Loucy (cell line): ENCODE measurements at regions not wholly inside any gene's neighbourhood (a gene's known extent, or its start where the extent isn't known, plus 50 kb on each side); places are given as distances from the start of the nearest gene placed in this dataset.

Experiments
- H2AFZ ChIP-seq: fragments of 200-600 bp; sonication (generic); 2 replicates; pipeline ENCODE4 v1.6.0; 2016; ENCODE audit warnings: antibody characterized with exemption, mild to moderate bottlenecking, low read length, moderate library complexity
- H3F3A ChIP-seq: fragments of 200-600 bp; 2 replicates; pipeline ENCODE4 v1.6.0; 2016; ENCODE audit warnings: antibody characterized with exemption, low read depth, mild to moderate bottlenecking
- H3K27me3 ChIP-seq: fragments of 200-600 bp; sonication (generic); 2 replicates; pipeline ENCODE4 v1.6.1; 2014; ENCODE audit warnings: low read length, mild to moderate bottlenecking; ENCODE audit not compliant: insufficient read depth, poor library complexity, severe bottlenecking
- H3K36me3 ChIP-seq: fragments of 200-600 bp; sonication (generic); 2 replicates; pipeline ENCODE4 v1.6.1; 2016; ENCODE audit warnings: low read length; ENCODE audit not compliant: insufficient read depth
- H3K4me1 ChIP-seq: fragments of 200-600 bp; sonication (generic); 2 replicates; pipeline ENCODE4 v1.5.1; 2014; ENCODE audit warnings: low read length, mild to moderate bottlenecking; ENCODE audit not compliant: insufficient read depth, poor library complexity, severe bottlenecking
- H3K4me2 ChIP-seq: fragments of 200-600 bp; sonication (generic); 2 replicates; pipeline ENCODE4 v1.6.0; 2014; ENCODE audit warnings: antibody characterized with exemption, low read length, low read depth, mild to moderate bottlenecking; ENCODE audit not compliant: poor library complexity, severe bottlenecking
- H3K4me3 ChIP-seq: fragments of 200-600 bp; sonication (generic); 2 replicates; pipeline ENCODE4 v1.5.1; 2014; ENCODE audit warnings: low read length, mild to moderate bottlenecking, mixed read lengths; ENCODE audit not compliant: poor library complexity, severe bottlenecking
- H3K79me2 ChIP-seq: fragments of 200-600 bp; sonication (generic); 2 replicates; pipeline ENCODE4 v1.6.1; 2014; ENCODE audit warnings: low read length; ENCODE audit not compliant: insufficient read depth
- H3K9ac ChIP-seq: fragments of 200-600 bp; sonication (generic); 2 replicates; pipeline ENCODE4 v1.6.0; 2014; ENCODE audit warnings: mild to moderate bottlenecking, low read depth, low read length, moderate library complexity; ENCODE audit not compliant: poor library complexity, severe bottlenecking
- H3K9me2 ChIP-seq: fragments of 200-600 bp; sonication (generic); replicated peaks from 2 replicates; pipeline ENCODE4 v1.6.1; 2016; ENCODE audit warnings: low read depth, low read length, mixed read lengths
- H3K9me3 ChIP-seq: fragments of 200-600 bp; sonication (generic); 2 replicates; pipeline ENCODE4 v1.6.1; 2014; ENCODE audit warnings: mild to moderate bottlenecking, antibody characterized with exemption, low read length, low read depth; ENCODE audit not compliant: insufficient read depth
- H4K20me1 ChIP-seq: fragments of 200-600 bp; sonication (generic); 2 replicates; pipeline ENCODE4 v1.6.0; 2014; ENCODE audit warnings: antibody characterized with exemption, low read length, mild to moderate bottlenecking; ENCODE audit not compliant: insufficient read depth, poor library complexity, severe bottlenecking
- EZH2phosphoT487 ChIP-seq: fragments of 200-600 bp; IDR thresholded peaks from 2 replicates; pipeline ENCODE4 v1.6.1; 2018; ENCODE audit warnings: antibody characterized with exemption, mild to moderate bottlenecking, moderate library complexity, borderline replicate concordance
- TF ChIP-seq, protein P1 (sequence below): fragments of 200-600 bp; sonication (generic); conservative IDR thresholded peaks from 2 replicates; pipeline ENCODE4 v1.5.1; 2014; ENCODE audit warnings: mild to moderate bottlenecking, antibody characterized with exemption, low read length

DNA sequence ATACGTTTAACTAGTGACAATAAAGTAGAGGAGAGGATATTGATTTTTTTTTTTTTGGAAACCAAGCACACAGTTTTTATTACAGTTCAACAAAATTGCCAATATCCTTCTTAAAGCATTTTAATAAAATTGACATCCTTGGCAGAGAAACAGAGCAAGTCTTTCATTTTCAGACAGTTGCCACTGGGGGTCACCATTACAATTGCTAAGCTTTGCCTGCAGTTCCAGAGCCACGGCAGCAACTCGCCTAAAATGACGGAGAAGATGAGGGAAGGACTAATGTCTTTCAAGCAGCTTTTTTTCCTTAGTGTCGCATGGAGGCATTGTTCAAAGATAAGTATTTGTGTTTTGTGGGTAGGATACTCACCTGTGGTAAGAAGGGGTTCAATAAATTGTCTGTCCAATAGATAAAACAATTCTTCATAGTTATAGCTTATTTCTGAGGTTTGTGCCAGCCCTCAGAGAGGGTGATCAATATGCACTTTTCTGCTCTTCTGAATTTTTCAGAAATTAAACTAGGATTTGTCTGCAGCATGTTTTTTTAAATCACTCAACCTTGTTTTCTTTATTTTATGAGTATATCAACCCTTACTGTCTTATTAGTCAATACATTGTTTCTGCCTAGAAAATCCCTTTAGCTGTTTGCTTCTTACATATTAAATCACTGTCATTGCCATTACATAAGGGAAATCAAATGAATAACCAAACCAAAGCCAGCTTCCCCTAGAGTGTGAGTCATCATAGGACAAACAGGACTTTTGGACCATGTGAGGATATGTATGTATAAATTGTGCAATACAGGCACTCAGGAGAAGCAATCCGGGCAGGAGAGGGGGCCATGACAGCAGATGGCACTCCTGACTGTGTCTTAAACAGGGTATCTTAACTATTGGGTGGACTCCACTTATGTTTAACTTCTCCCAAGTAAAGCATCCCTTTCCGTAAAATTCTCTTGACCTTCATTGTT lies 508.1 kb upstream of the ARX start:
- H3K4me3 ChIP-seq: no peak overlapping the region
- no peak overlapping the region for H2AFZ ChIP-seq

DNA sequence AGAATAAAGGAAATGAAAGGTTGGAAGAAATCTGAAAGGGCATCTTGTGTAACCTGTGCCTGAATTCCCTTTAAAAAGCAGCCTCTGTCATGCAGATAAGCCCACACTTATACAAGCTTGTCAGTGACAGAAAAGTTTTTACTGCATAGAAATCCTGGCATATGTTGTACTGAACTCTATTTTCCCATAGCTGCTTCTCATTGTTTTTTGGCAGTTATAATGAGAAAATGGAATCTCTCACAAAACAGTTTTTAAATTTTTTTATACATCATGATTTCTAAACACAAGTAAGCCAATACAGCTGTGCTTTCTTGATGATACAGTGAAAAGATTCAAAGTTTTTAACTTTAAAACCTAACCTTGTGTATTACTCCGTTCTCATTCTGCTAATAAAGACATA lies 511.4 kb upstream of the ARX start:
- no peaks in the 10 kb centered on the region for H3F3A ChIP-seq
- no peaks in the 10 kb centered on the region for H4K20me1 ChIP-seq
- no peaks in the 10 kb centered on the region for H3K36me3 ChIP-seq
- no peaks in the 10 kb centered on the region for H3K9me2 ChIP-seq
- no peak overlapping the region for H2AFZ ChIP-seq
- no peaks in the 10 kb centered on the region for H3K9me3 ChIP-seq
- no peak for TF ChIP-seq EZH2phosphoT487
- TF ChIP-seq, protein P1, sequence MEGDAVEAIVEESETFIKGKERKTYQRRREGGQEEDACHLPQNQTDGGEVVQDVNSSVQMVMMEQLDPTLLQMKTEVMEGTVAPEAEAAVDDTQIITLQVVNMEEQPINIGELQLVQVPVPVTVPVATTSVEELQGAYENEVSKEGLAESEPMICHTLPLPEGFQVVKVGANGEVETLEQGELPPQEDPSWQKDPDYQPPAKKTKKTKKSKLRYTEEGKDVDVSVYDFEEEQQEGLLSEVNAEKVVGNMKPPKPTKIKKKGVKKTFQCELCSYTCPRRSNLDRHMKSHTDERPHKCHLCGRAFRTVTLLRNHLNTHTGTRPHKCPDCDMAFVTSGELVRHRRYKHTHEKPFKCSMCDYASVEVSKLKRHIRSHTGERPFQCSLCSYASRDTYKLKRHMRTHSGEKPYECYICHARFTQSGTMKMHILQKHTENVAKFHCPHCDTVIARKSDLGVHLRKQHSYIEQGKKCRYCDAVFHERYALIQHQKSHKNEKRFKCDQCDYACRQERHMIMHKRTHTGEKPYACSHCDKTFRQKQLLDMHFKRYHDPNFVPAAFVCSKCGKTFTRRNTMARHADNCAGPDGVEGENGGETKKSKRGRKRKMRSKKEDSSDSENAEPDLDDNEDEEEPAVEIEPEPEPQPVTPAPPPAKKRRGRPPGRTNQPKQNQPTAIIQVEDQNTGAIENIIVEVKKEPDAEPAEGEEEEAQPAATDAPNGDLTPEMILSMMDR: no peak
- no peaks in the 10 kb centered on the region for H3K79me2 ChIP-seq
- H3K4me2 ChIP-seq: no peak overlapping the region
- H3K4me3 ChIP-seq: no peak overlapping the region
- H3K9ac ChIP-seq: no peak overlapping the region
- H3K27me3 ChIP-seq: no peaks in the 10 kb centered on the region
- H3K4me1 ChIP-seq: no peaks in the 10 kb centered on the region

More for the DNA sequence above, 508.1 kb upstream of the ARX start:
- no peaks in the 10 kb centered on the region for H3F3A ChIP-seq
- no peaks in the 10 kb centered on the region for H3K9me2 ChIP-seq
- TF ChIP-seq, protein P1: peak; percentile 42
- TF ChIP-seq EZH2phosphoT487: no peak
- no peaks in the 10 kb centered on the region for H3K4me1 ChIP-seq
- no peaks in the 10 kb centered on the region for H3K9me3 ChIP-seq
- H3K27me3 ChIP-seq: no peaks in the 10 kb centered on the region
- H4K20me1 ChIP-seq: no peaks in the 10 kb centered on the region
- no peak overlapping the region for H3K4me2 ChIP-seq
- H3K9ac ChIP-seq: no peak overlapping the region
- no peaks in the 10 kb centered on the region for H3K36me3 ChIP-seq
- no peaks in the 10 kb centered on the region for H3K79me2 ChIP-seq

- Histone ChIP-seq H3K4me1 (no peaks in the 10 kb centered on the region), H3K9me3 (no peaks in the 10 kb centered on the region), H3K9me2 (no peaks in the 10 kb centered on the region), H3K4me3 (no peak overlapping the region), H3K27me3 (no peaks in the 10 kb centered on the region), H2AFZ (no peak overlapping the region), H3K36me3 (no peaks in the 10 kb centered on the region), H3K79me2 (no peaks in the 10 kb centered on the region), H3K4me2 (no peak overlapping the region), H4K20me1 (no peaks in the 10 kb centered on the region), H3K9ac (no peak overlapping the region), H3F3A (no peaks in the 10 kb centered on the region)
- TF ChIP-seq, protein P1: no peak
- no peak for TF ChIP-seq EZH2phosphoT487
Observed at GRCh38 chrX:25527596-25527995, 511.8 kb upstream of the ARX start.
